PFSK-1 (cell line): ENCODE measurements at regions not wholly inside any gene's neighbourhood (a gene's known extent, or its start where the extent isn't known, plus 50 kb on each side); places are given as distances from the start of the nearest gene placed in this dataset.

Experiments
- FOXP2 ChIP-seq: optimal IDR thresholded peaks from 2 replicates; pipeline ENCODE3; 2011; ENCODE audit warnings: borderline replicate concordance, control low read depth, inconsistent platforms; ENCODE audit not compliant: insufficient read depth; ENCODE audit errors: extremely low read length, extremely low read depth
- POLR2AphosphoS5 ChIP-seq: IDR thresholded peaks from 2 replicates; pipeline ENCODE4 v1.6.1; 2012; ENCODE audit warnings: low read depth, mild to moderate bottlenecking, control low read depth, low read length, moderate library complexity
- REST ChIP-seq, 2 experiments: IDR thresholded peaks; 2 replicates each; pipeline versions ENCODE4 v1.6.1 to v1.8.0; 2011 to 2012; ENCODE audit warnings: low read depth in 2 of 2, low read length in 2 of 2, control low read depth in 1 of 2, inconsistent platforms in 1 of 2, mild to moderate bottlenecking in 1 of 2, moderate library complexity in 1 of 2; ENCODE audit not compliant: insufficient read depth in 1 of 2
- SIN3A ChIP-seq: IDR thresholded peaks from 2 replicates; pipeline ENCODE4 v1.6.1; 2012; ENCODE audit warnings: mild to moderate bottlenecking, low read length, moderate library complexity, borderline replicate concordance; ENCODE audit not compliant: insufficient read depth
- TAF1 ChIP-seq: IDR thresholded peaks from 2 replicates; pipeline ENCODE4 v1.6.1; 2012; ENCODE audit warnings: low read length, control low read depth, borderline replicate concordance; ENCODE audit not compliant: insufficient read depth

DNA sequence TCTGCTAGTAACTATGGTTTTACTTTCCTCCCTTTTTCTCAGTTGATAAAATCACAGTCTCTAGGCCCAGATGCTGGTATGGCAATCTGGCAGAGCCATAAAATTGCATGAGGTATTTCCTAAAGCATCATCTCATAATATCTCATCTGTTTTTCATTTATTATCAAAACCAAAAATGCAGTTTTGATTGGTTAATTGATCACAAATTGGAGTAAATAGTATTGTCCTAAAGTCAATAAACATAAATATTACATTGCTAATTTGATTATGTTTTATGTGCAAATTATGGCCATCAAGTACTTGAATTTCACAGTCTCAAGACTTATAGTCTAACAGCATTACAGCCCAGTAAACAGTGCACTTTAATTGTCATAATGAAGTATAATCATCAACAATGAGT lies 2365.6 kb downstream of the ARAP2 start:
- TF ChIP-seq FOXP2, result no peak
- TF ChIP-seq TAF1, result no peak
- no peak for TF ChIP-seq SIN3A
- TF ChIP-seq REST (IDR thresholded peaks at IDR 0.05; ENCODE audit: insufficient read depth in 1 of 2, low read depth in 2 of 2, low read length in 2 of 2), result no peak
- no peak for TF ChIP-seq POLR2AphosphoS5

GRCh38 chr4:33881176-33881575 lies 2363.1 kb downstream of the ARAP2 start:
- TF ChIP-seq POLR2AphosphoS5, result no peak
- TF ChIP-seq FOXP2, result no peak
- TF ChIP-seq TAF1, result no peak
- no peak for TF ChIP-seq REST (IDR thresholded peaks at IDR 0.05; ENCODE audit: insufficient read depth in 1 of 2, low read depth in 2 of 2, low read length in 2 of 2)

DNA sequence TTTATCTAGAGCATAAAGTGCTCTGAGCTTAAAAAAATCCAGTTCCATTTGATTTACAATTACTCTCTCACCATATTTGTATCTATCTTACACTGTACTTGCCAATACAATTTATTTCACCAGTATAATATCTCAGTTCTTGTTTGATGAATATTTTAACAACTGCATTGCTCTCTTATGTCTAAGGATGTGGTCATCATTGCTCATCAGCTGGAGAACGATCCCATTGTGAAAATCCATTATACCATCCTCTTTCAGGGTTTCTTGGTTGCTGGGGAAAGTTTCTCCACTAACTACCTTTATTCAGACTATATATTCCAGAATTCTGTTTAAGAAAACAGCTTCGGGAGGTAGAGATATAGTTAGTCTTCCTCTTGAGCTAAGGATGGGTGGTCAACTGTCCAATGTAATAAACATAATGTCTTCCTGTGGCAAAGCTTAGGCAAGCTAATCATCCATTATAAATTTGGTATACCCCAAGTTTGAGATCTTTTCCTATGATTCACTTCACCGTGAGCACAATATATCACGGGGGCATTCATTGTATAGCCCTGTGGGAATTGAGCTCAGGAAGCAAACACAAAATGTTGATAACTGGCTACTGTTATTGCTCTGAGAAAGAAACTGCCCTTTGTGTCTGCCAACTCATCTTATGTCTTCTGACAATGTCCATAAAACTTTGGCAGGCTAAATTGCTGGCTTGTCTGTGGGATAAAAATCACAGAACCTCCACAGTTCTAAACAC lies 2361.9 kb downstream of the ARAP2 start:
- TF ChIP-seq POLR2AphosphoS5 (no peak), SIN3A (no peak), REST (IDR thresholded peaks at IDR 0.05; ENCODE audit: insufficient read depth in 1 of 2, low read depth in 2 of 2, low read length in 2 of 2) (no peak), TAF1 (no peak), FOXP2 (no peak)

DNA sequence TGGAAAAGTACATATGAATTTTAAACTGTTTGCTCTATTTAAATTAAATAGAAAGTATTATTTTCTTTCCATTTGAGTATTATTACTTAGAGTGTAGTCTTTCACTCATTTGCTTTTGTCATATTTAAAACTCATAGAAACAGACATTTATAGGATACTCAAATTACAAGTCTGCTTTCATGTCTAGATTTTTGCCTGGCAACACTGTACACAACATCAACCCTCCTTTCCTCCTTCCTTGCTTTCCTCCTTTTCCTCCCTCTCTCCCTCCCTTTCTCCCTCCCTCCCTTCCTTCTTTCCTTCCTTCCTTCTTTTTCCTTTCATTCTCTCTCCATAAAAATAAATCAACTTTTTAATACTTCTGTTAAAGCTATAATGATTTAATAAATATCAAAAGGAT lies 2361.2 kb downstream of the ARAP2 start:
- TF ChIP-seq POLR2AphosphoS5 (no peak), REST (IDR thresholded peaks at IDR 0.05; ENCODE audit: insufficient read depth in 1 of 2, low read depth in 2 of 2, low read length in 2 of 2) (no peak), SIN3A (no peak), TAF1 (no peak)

DNA sequence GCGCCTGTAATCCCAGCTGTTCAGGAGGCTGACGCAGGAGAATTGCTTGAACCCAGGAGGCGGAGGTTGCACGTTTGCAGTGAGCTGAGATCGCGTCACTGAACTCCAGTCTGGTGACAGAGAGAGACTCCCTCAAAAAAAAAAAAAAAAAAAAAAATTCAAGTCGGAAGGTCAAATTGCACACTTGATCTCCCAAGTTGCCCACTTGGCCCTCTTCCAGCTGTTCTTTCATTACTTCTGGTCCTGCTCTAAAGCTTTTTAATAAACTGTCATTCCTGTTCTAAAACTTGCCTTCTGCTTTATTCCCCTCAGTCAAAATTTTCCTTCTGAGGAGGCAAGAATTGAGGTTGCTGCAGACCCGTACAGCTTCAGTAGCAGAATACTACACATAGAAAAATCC lies 2358.0 kb downstream of the ARAP2 start:
- no peak for TF ChIP-seq POLR2AphosphoS5
- TF ChIP-seq REST (IDR thresholded peaks at IDR 0.05; ENCODE audit: insufficient read depth in 1 of 2, low read depth in 2 of 2, low read length in 2 of 2), result no peak
- no peak for TF ChIP-seq FOXP2
- no peak for TF ChIP-seq SIN3A
- no peak for TF ChIP-seq TAF1
